Upper lobe of left lung (tissue), 6 donors: ENCODE measurements at regions not wholly inside any gene's neighbourhood (a gene's known extent, or its start where the extent isn't known, plus 50 kb on each side); places are given as distances from the start of the nearest gene placed in this dataset.

Experiments
- ATAC-seq, 2 donors: fragments of 200-7000 bp; cut with Tn5 transposase; one replicate each; pipeline ENCODE4 v1.9.1; 2022; ENCODE audit warnings: mild to moderate bottlenecking in 2 of 2, moderate library complexity in 2 of 2; ENCODE audit not compliant: low FRiP score in 2 of 2
- DNase-seq, 2 donors: peaks; one replicate each; pipeline ENCODE4 v3.0.0-alpha.2; 2019 to 2020
- H3K27ac ChIP-seq, 4 donors: fragments of 200-600 bp; sonication (generic); one replicate each; pipeline ENCODE4 v1.5.1; 2016 to 2019
- H3K27me3 ChIP-seq, 4 donors: fragments of 200-600 bp; sonication (generic); one replicate each; pipeline ENCODE4 v1.5.1; 2017 to 2019
- H3K36me3 ChIP-seq, 4 donors: fragments of 200-600 bp; sonication (generic); one replicate each; pipeline ENCODE4 v1.5.1; 2016 to 2019
- H3K4me1 ChIP-seq, 4 donors: fragments of 200-600 bp; sonication (generic); one replicate each; pipeline ENCODE4 v1.5.1; 2018 to 2019
- H3K4me3 ChIP-seq, 4 donors: fragments of 200-600 bp; sonication (generic); one replicate each; pipeline ENCODE4 v1.5.1; 2017 to 2019; ENCODE audit warnings: mild to moderate bottlenecking in 2 of 4, moderate library complexity in 1 of 4
- H3K9me3 ChIP-seq, 4 donors: fragments of 200-600 bp; sonication (generic); one replicate each; pipeline ENCODE4 v1.5.1; 2018 to 2019
- CTCF ChIP-seq, 6 experiments: fragments of 450-650 bp in 4 of 6; fragments of 200-600 bp in 2 of 6; sonication (generic) in 2 of 6; IDR thresholded peaks; one replicate each; pipeline ENCODE4 v1.5.1; 2016 to 2019; ENCODE audit warnings: antibody characterized with exemption in 6 of 6
- EP300 ChIP-seq, 4 donors: sonication (generic); formaldehyde crosslinking; IDR thresholded peaks; one replicate each; pipeline ENCODE4 v1.5.1; 2017; ENCODE audit warnings: antibody characterized with exemption in 4 of 4, control low read depth in 2 of 4
- POLR2A ChIP-seq, 4 donors: fragments of 450-650 bp; IDR thresholded peaks; one replicate each; pipeline ENCODE4 v1.5.1; 2016 to 2017; ENCODE audit warnings: antibody characterized with exemption in 4 of 4, mild to moderate bottlenecking in 2 of 4
- POLR2AphosphoS5 ChIP-seq, 2 donors: sonication (generic); formaldehyde crosslinking; IDR thresholded peaks; one replicate each; pipeline ENCODE4 v1.5.1; 2017; ENCODE audit warnings: antibody characterized with exemption in 2 of 2
- WGBS, 2 donors: methylation state at CpG; one replicate each; pipeline ENCODE4 v1.1.5; 2017 to 2018; 5-methylcytosine and 5-hydroxymethylcytosine counted together
- donor health status: DM: no; HTN: no; CAD: no; lungs with moderate emphysema.
- donor health status: DM: no; HTN: yes; CAD: no; lungs with severe emphysema.

GRCh38 chr5:130874861-130875417 lies 290.1 kb downstream of the HINT1 start:
- DNase-seq, result no peak
- Histone ChIP-seq H3K9me3 (no peaks in the 10 kb centered on the region), H3K27ac (no peak overlapping the region), H3K36me3 (no peaks in the 10 kb centered on the region), H3K4me1 (no peaks in the 10 kb centered on the region), H3K4me3 (no peak overlapping the region), H3K27me3 (no peaks in the 10 kb centered on the region)
- 90 to 96% methylated on average over 1 of the region's 1 CpG for WGBS, 2 donors
- ATAC-seq, result no peak
- TF ChIP-seq POLR2AphosphoS5 (IDR thresholded peaks at IDR 0.05) (no peak), CTCF (IDR thresholded peaks at IDR 0.05) (no peak), POLR2A (IDR thresholded peaks at IDR 0.05) (no peak), EP300 (IDR thresholded peaks at IDR 0.05) (no peak)

- Histone ChIP-seq H3K27ac (no peak overlapping the region), H3K36me3 (no peaks in the 10 kb centered on the region), H3K4me3 (no peak overlapping the region), H3K9me3 (no peaks in the 10 kb centered on the region), H3K27me3 (no peaks in the 10 kb centered on the region), H3K4me1 (no peaks in the 10 kb centered on the region)
- WGBS, 2 donors, result 62 to 72% methylated on average over 7 of the region's 7 CpGs
- peak in 1 of 2 donors; percentile 80 for ATAC-seq
- TF ChIP-seq CTCF (IDR thresholded peaks at IDR 0.05), result peak in 5 of 6 experiments; percentile 48 to 67 (median 61)
- no peak for TF ChIP-seq POLR2AphosphoS5 (IDR thresholded peaks at IDR 0.05)
- no peak for DNase-seq
Measured at GRCh38 chr5:130871346-130872086, 293.5 kb downstream of the HINT1 start.

- DNase-seq (no peak), ATAC-seq (peak in 1 of 2 donors; percentile 31)
- Histone ChIP-seq H3K4me3 (no peak overlapping the region), H3K4me1 (no peaks in the 10 kb centered on the region), H3K27me3 (no peaks in the 10 kb centered on the region), H3K27ac (no peak overlapping the region), H3K36me3 (no peaks in the 10 kb centered on the region), H3K9me3 (no peaks in the 10 kb centered on the region)
- 86 to 94% methylated on average over 2 of the region's 2 CpGs for WGBS, 2 donors
- TF ChIP-seq POLR2AphosphoS5 (IDR thresholded peaks at IDR 0.05), result no peak
- no peak for TF ChIP-seq EP300 (IDR thresholded peaks at IDR 0.05)
- TF ChIP-seq CTCF (IDR thresholded peaks at IDR 0.05), result no peak
- TF ChIP-seq POLR2A (IDR thresholded peaks at IDR 0.05), result no peak
Measured at GRCh38 chr5:130870691-130871090, 294.4 kb downstream of the HINT1 start.

GRCh38 chr5:130868186-130868840 lies 296.7 kb downstream of the HINT1 start:
- H3K4me1 ChIP-seq, result no peaks in the 10 kb centered on the region
- no peak overlapping the region for H3K27ac ChIP-seq
- no peak for DNase-seq
- H3K27me3 ChIP-seq, result no peaks in the 10 kb centered on the region
- no peaks in the 10 kb centered on the region for H3K9me3 ChIP-seq
- ATAC-seq, result no peak
- WGBS, 2 donors, result 76 to 89% methylated on average over 1 of the region's 1 CpG
- H3K4me3 ChIP-seq, result no peak overlapping the region
- no peaks in the 10 kb centered on the region for H3K36me3 ChIP-seq
- TF ChIP-seq POLR2A (IDR thresholded peaks at IDR 0.05), result no peak
- TF ChIP-seq CTCF (IDR thresholded peaks at IDR 0.05), result no peak
- TF ChIP-seq POLR2AphosphoS5 (IDR thresholded peaks at IDR 0.05), result no peak
- TF ChIP-seq EP300 (IDR thresholded peaks at IDR 0.05), result no peak
